DMS114 treated with DMSO at 0.1 percent for 48 hours (cell line): ENCODE measurements at regions not wholly inside any gene's neighbourhood (a gene's known extent, or its start where the extent isn't known, plus 50 kb on each side); places are given as distances from the start of the nearest gene placed in this dataset.
"Not testable (repeated sequence)": the region's sequence is repeated elsewhere in the genome, so short reads cannot be mapped to it uniquely, and the experiment has no call there.

Experiments
- DNase-seq: peaks from one replicate; lab custom pipeline; 2025; ENCODE audit not compliant: unreplicated experiment; lab: John Stamatoyannopoulos, UW

DNA sequence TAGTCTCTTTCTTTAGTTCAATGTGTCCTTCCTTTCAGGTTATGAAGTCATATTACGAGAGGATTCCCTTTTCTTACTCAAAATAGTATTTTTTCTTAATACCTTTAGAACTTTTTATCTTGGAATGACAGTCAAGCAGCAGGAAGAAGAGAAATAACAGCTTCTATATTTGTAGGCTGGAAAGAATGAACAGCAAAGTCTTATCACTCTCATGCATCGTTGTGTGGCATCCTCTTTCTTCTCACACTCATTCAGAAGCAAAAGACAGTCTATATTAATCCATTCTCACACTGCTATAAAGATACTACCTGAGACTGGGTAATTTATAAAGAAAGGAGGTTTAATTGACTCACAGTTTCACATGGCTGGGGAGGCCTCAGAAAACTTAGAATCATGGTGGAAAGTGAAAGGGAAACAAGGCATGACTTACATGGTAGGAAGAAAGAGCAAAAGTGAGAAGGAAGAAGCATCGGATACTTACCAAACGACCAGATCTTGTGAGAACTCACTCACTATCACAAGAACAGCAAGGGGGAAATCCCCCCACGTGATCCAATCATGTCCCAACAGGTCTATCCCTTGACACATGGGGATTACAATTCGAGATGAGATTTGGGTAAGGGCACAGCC, 1646.1 kb upstream of the CDH6 start:
- no peak for DNase-seq

DNA sequence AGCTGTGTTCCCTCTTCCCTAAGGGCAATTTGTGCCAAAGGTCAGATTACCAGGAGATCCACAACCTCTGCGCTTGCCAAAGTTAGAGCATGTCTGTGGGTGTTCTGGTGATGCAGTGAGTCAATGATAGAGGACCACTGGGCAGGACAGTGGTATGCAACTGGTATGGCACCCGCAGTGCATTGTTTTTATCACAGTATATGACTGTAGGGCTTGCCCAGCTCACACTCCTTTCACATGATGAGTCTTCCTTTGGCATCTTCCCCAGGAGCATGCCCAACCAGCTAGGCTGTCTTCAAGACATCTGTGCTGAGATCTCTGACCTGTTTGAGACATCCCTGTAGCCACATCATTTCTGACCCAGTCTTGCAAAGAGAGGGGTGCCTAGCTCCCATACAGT, 1650.0 kb upstream of the CDH6 start:
- DNase-seq = no peak

GRCh38 chr5:29524227-29524626, 1669.3 kb upstream of the CDH6 start:
- no peak for DNase-seq

DNA sequence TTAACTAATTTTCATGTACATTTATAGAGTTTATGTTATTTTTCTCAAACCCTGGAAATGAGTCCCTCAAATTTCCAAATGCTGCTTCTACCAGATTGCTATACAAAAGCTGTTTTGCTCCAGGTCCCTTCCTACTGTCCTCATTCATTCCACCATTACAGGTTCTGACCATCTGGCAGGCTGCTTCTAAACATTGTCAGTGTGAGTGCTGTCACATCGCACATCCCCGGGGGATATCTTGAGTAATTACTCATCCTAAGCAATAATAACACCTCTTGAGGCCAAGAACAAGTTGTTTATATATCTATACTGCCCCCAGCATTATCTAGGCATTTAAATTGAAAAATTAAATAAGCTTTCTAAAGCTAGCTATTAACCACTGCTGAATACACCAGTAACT, 1675.3 kb upstream of the CDH6 start:
- DNase-seq = no peak

DNA sequence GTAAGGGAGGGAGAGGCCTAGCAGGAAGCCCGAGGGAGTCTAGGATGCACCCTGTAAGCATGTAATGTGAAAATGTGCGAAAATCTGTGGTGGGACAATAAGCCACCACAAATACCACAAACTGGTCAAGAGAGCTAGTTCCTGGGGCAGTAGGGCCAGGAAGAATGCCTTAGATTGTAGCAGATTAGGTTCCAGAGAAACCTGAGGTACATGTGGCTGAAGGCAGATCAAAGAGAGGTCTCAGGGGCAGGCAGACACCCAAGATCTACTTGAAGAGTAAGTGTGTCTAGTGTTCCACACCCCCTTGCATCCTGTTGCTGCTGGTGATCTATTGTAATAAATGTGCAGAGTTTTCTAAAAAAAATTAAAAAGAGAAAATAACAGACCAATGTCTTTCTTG, 1677.3 kb upstream of the CDH6 start:
- DNase-seq = no peak

DNA sequence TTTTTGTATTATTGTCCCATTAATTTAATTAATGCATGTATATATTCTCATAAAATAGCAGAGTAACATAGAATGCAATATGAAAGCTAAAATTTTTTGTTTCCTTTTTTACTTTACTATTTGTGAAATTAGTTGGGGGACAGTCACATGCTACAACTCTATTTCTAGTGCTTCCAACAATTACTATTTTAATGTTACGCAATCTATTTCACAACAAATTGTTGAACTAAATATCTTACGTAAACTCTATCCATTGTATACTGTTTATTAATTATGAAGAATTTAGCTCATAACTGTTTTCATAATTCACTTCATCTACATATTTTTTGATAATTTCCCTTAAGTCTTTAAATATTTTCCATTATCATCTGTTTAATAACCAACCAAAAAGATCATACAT, 1685.4 kb upstream of the CDH6 start:
- no peak for DNase-seq

DNA sequence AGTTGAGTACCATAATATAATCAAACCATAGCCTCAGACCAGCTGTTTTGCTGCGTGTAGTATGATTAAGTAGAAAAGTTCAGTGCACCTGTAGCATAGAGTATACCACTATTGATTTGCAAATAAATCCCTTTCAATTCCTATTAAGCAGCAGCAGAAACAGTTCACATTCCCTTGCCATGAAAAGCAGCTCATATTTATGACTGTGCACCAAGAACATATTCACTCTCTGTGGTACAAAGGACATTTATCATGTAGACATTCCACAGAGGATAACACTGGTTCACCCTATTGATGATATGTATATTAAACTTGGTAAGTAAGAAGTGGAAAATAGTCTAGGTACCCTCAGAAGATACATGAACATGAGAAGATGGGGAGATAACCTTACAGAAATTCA, 1689.1 kb upstream of the CDH6 start:
- DNase-seq = no peak

- no peak for DNase-seq
These were observed 1694.6 kb upstream of the CDH6 start for GRCh38 chr5:29498860-29499259.

- DNase-seq = no peak
These were observed 1695.1 kb upstream of the CDH6 start for GRCh38 chr5:29498412-29498811.

DNA sequence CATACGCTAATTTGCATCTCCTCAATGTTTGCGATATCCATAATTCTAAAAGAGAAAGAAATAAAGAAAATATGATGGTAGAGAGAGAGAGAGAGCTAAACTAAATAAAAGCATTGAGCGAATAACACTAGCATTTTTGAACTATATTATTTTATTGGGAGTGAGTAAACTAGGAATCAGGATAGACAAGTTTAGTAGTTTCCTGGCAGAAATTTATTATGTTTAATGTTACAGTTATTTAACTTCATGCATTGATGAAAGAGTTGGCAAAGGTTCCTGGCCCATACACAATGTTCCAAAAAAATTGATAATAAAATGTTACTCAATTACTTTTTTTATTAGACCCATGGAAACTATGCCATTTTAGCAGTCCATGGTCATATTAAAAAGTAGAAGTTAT, 1708.2 kb upstream of the CDH6 start:
- no peak for DNase-seq

DNA sequence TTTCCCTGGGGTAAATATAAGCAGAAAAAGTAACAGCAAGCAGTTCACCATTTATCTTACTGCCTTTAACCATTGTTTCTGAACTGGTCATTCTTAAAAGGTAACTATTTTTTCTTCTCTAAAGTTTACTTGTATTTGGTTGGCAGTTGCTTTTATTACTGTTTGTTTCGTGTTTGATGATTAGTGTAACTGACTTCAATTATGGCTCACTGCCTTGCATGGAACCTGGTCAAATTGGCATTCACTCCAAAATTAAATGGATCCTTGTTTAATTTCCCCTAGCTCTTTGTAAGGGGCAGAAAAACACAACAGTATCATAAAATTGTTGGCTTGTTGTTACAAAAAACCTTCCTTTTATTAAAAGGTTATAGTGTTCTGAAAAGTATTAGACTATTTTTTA, 1723.9 kb upstream of the CDH6 start:
- DNase-seq = no peak

DNA sequence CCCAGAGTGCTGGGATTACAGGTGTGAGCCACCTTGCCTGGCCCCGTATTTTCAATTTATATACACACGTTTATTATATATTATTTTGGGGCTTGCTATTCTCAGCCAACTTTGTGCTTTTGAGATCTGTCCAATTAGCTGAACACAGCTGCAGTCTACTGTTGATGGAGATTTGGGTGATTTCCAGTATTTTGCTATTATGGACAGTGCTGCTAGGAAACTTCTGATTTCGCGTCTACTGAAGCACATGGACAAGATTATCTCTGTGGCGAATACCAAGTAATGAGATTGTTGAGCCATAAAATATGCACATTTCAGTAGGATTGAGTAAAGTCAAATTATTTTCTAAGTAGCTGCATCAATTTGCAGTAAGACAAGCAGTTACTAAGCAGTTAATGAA, 1731.2 kb upstream of the CDH6 start:
- DNase-seq = no peak

DNA sequence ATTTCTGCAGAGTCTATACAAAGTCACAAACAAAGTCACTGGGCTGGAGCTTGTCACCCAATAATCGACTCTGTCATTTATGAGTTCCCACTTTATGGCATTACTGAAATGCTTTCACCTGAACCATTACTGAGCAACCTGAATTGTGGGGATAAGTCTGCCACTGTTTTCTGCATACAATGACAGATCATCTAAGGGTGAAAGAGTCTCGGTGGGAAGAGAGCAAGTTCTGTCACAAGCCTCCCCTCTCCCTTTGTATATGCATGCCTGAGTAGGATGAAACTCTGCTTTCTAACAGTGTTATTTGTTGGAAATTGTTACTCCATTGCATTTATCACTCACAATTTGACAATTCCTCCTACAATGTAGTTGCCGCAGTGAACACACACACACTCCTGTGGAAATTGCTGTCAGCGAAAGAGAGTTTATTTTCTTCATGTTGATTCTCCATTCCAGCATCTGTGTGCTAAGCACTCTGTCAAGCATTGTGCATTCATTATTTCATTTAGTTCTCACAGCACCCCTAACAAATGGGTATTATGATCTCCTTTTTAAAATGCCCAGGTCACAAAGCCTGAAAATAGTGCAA, 1732.4 kb upstream of the CDH6 start:
- DNase-seq = no peak

DNA sequence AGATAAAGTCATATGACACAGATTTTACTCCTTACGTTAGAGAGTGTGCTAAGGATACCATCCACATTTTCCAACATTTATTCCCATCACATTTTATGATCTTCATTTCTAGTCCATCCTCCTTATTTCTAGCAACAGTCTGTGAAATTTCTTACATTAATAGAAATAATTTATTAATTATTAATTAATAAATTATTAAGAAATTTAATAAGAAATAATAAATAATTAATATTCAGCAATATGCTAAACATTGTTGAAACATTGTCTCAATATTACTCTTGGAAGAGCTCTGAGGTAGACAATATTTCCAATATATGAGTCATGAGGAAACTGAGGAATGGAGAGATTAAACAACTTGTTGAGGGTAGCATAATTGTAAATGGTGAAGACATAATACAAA, 1742.5 kb upstream of the CDH6 start:
- not testable (repeated sequence) for DNase-seq

DNA sequence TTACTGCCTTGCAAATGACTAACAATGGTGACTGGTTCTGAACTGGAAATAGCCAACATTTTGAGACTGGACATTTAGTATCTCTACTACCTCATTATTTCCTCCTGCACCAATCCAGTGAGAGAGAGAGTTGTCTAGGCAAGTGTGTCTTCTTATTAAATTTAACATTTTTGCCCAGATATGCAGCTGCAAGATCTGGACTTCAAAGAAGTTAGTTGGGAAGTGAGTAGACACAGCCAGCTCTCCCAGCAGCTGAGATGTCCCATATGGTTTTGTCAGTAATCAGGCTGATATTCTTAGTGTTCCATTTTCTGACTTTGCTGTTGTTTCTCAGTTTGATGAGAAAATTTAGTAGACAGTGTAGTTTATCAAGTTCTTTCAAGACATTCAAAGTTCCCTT, 1778.8 kb upstream of the CDH6 start:
- DNase-seq = no peak

- DNase-seq = no peak
These were observed 1780.5 kb upstream of the CDH6 start for GRCh38 chr5:29412979-29413378.

GRCh38 chr5:29402270-29402669, 1791.2 kb upstream of the CDH6 start:
- DNase-seq = no peak

DNA sequence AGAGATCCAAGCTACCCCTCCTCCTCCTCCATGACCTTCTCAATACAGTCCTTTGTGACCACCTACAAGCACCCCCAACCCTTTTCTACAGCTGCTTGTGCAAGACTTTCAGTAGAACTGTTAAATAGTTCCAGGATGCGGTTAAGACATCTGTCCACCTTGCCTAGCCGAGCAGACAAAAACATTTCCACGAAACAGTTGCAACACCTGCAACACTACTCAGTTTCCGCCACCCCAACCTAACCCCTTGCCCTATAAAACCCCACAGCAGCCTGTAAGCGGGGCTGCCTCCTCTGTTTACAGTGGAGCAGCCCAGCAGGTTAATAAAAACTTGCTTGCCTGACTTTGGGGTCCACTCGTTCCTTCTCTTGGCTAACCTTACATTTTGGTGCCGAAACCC, 1803.5 kb upstream of the CDH6 start:
- DNase-seq = no peak

DNA sequence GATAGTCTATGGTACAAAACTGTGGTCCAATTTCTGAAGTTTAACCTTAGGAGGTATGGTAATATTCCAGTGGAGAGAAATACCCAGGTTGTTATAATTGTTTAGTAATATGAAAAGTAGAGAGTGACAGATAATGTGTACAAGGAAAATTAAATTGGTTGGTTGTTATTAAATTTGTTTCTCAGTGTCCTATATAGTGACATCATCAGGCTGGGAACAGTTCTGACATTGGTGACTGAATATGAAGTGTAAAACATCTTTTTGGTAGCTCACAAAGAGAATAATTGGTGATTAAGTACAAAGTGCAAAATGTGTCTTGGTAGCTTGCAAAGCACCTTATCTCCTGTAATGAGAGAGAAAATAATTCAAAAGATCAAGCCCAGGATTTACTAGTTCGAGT, 1806.1 kb upstream of the CDH6 start:
- no peak for DNase-seq

DNA sequence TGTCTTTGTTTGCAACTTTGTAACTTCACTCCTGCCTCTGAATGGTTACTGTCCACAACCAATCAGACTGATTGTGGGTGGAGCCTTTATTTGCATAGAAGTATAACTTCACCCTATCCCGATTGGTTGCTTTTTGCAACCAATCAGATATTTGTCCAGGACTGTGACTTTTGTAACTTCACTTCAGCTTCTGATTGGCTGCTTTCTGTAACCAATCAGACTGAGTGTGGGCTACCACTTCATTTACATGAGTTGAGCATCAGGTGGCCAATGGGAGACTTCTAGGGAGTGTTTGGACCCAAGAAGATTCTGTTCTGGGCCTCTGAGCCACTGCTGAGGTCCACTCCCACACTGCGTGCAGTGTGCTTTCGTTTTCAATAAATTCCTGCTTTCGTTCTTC, 1810.7 kb upstream of the CDH6 start:
- no peak for DNase-seq

DNA sequence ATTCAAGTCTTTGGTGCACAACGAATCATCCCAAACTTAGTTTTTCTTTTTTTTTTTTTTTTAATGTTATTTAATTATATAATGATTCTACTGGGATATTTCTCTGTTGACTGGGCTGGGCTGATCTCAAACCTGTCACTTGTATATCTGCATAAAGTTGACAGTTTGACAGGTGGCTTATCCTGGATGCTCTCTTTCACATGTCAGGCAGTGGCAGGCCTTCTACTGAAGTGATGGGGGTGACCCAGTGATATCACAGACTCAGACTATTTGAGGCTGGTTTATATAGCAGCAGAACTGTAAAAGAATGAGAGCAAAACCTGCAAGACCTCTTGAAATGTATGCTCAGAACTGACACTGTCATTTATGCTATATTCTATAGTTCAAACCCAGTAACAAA, 1813.5 kb upstream of the CDH6 start:
- DNase-seq = no peak

GRCh38 chr5:29379619-29380018, 1813.9 kb upstream of the CDH6 start:
- no peak for DNase-seq

GRCh38 chr5:29378104-29378503, 1815.4 kb upstream of the CDH6 start:
- no peak for DNase-seq
